ENCODE measurements at regions not wholly inside any gene's neighbourhood (a gene's known extent, or its start where the extent isn't known, plus 50 kb on each side); places are given as distances from the start of the nearest gene placed in this dataset.
"Not testable (repeated sequence)": the region's sequence is repeated elsewhere in the genome, so short reads cannot be mapped to it uniquely, and the experiment has no call there.

- DNase-seq (ENCODE audit: low spot score), result peak; percentile 64
Measured at GRCh38 chr5:16392718-16393117, 72.9 kb downstream of the ZNF622 start.

GRCh38 chr5:16391858-16392649, 73.5 kb downstream of the ZNF622 start:
- DNase-seq (ENCODE audit: low spot score), result peak; percentile 4

GRCh38 chr5:16390825-16391224, 74.8 kb downstream of the ZNF622 start:
- no peak for DNase-seq (ENCODE audit: low spot score)

- no peak for DNase-seq (ENCODE audit: low spot score)
Measured at GRCh38 chr5:16385516-16386090, 80.0 kb downstream of the ZNF622 start.

DNA sequence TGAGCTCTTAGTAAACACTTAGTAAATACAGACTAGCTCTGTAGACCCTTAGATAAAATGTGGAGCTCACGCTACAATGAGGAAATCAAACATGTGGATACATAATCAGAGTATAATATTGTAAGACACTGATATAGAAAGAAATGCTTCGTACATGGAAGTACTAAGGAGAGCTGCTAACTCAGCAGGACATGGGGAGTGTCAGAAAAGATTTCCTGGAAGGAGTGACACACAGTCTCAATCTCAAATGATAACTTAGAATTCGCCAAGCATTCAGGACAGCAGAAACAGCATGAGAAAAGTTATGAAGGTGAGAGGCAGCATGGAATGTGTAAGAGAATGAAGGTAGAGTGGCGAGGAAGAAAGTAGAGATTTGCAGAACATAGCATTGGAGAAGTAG, 80.8 kb downstream of the ZNF622 start:
- no peak for DNase-seq (ENCODE audit: low spot score)

DNA sequence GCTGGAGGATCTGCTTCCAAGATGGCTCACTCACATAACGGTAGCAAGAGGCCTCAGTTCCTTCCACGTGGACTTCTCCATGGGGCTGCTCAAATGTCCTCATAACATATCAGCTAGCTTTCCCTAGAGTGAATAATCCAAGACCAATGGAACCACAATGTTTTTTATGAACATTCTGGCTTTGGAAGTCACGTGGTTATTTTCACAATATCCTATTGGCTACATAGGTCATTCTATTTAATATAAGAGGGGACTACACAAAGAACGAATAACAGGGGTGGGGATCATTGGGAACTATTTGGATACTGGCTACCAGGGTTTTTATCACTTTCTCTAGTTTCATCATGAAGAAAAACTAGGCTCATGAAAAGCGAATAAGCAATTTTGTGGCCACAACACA, 81.4 kb downstream of the ZNF622 start:
- no peak for DNase-seq (ENCODE audit: low spot score)

DNA sequence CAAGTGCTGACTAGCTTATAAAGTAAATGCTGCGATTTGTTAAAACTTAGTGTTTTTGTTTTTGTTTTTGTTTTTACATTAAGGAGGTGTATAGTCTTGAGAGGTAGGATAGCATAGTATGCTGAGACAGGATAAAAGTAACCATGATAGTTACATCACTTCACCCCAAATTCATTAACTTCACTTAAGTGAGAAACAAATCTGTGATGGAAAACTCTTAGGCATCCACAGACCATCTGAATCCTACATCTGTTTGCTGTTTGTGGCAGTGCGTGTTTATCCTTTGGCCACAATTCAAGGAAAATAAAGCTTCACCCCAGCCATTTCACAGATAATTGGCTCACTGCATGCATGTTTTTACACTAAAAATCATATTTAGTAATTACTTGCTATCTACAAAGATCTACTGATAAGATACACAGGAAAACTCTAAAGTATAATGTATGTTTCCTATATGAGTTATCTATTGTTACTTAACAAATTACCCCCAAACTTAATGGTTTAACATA, 82.0 kb downstream of the ZNF622 start:
- no peak for DNase-seq (ENCODE audit: low spot score)

GRCh38 chr5:16382047-16382446, 83.6 kb downstream of the ZNF622 start:
- DNase-seq (ENCODE audit: low spot score), result no peak

- DNase-seq (ENCODE audit: low spot score), result no peak
Measured at GRCh38 chr5:16378762-16379161, 86.8 kb downstream of the ZNF622 start.

DNA sequence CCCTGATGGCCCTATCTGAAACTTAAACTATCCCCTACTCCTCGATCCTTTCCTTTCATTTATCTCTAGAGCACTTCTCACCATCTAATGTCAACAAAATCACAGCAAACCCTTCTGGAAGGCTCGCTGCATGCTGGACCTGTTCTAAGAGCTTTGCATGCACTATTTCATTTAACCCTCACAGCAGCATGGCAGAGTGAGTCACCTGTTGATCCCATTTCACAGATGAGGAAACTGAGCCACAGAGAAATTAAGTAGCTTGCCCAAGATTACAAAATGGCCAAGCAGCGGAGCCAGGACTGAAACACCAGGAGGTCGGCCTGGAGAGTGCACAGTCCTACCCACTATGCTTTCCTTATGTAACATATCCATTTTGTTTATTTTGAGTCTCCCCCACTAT, 93.1 kb downstream of the ZNF622 start:
- no peak for DNase-seq (ENCODE audit: low spot score)

DNA sequence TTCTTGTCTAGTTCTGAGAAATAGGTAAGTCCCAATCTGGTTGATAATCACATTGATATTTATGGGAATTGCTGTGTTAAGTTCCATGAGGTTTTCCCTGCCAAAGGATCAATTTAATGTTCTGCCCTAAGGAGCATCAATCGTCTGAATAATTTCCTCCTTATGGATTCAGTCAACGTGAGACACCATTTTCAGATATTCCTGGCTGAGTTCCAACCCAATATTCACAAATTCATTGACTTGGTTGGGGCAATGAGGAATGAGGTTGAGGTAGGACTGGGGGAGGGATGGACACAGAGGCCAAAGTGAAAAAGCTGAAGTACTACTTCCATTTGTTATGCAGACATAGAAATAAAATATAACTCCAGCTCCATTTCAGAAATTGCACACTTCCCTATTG, 99.1 kb downstream of the ZNF622 start:
- DNase-seq (ENCODE audit: low spot score), result no peak

- DNase-seq (ENCODE audit: low spot score), result no peak
Measured at GRCh38 chr5:16364910-16365309, 100.7 kb downstream of the ZNF622 start.

DNA sequence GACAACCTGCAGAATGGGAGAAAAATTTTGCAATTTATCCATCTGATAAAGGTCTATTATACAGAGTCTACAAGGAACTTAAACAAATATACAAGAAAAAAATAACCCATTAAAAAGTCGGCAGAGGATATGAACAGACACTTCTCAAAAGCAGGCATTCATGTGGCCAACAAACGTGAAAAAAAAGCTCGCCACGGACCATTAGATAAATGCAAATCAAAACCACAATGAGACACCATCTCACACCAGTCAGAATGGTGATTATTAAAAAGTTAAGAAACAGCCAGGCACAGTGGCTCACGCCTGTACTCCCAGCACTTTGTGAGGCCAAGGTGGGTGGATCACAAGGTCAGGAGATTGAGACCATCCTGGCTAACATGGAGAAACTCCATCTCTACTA, 112.2 kb downstream of the ZNF622 start:
- DNase-seq (ENCODE audit: low spot score), result not testable (repeated sequence)

- peak; percentile 68 for DNase-seq (ENCODE audit: low spot score)
Measured at GRCh38 chr5:16350816-16351215, 114.8 kb downstream of the ZNF622 start.

DNA sequence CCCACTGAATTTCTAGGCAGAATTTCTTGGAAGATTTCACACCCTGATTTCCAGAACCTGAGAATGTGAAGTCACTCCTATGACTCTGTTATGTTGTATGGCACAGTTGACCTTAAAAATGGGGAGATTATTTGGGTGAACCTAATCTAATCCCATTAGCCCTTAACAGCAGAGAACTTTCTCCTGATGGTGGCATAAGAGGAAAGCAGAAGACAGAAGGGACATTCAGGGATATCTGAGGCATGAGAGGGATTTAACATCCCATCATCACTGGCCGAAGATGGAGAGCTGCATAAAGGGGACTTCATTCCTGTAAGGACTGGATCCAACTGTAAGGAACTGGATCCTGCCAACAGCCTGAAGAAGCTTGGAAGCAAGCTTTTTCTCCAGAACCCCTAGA, 119.2 kb downstream of the ZNF622 start:
- DNase-seq (ENCODE audit: low spot score), result no peak

DNA sequence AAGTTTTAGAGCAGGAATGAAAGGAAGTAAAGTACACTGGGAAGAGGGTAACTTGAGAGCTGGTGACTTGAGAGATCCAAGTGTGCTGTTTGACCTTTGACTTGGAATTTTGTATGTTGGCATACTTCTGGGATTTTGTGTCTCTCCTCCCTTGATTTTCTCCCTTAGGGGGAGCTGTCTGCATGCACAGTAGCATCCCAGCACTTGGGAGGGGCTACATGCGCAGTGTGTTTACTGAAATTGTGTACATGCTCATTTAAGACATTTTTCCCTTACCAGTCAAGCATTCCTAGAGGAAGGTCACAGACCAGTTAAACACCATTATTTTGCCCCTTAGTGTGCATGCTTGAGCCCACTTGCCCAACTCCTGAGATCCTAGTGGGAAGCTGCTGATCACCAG, 120.1 kb downstream of the ZNF622 start:
- DNase-seq (ENCODE audit: low spot score), result peak; percentile 29

GRCh38 chr5:16326137-16326536, 139.5 kb downstream of the ZNF622 start:
- DNase-seq (ENCODE audit: low spot score), result no peak

GRCh38 chr5:16321284-16321683, 141.7 kb upstream of the MARCHF11 start:
- DNase-seq (ENCODE audit: low spot score), result no peak

DNA sequence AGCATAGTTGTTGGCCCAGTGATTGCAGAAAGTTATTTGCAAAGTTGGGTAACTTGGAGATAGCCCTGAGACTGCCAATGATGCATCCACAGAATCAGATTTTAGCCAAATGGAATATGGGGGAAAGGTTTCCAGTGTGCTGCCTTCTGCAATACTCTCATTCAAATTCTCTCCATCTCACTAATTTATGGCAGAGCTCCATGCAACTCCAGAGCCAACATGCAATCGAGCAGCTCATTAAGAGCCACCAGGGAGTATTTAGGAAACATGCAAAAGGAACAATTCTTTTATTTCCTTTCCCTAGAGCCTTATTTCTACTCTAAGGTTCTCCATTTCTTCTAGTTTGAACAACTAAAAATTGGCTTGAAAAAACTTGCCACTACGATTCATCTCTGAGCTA, 135.9 kb upstream of the MARCHF11 start:
- no peak for DNase-seq (ENCODE audit: low spot score)

DNA sequence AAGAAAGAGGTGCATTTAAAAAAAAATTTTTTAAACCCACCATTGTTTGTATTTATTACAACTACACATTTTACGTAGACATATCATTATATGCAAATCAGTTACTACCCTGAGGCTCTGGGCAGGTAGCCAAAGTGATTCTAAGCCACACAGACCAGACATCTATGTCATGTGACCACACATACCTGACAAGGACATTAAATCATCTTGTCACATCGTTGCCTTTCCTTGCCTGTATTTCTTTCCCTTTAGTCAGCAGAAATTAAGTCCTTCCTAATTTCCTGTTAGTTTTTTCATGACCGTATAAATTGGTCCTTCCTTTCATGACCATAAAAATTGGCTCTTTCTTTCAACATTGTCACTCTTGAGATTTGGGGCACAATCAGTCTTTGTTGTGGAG, 134.2 kb upstream of the MARCHF11 start:
- DNase-seq (ENCODE audit: low spot score), result no peak

GRCh38 chr5:16312785-16313184, 133.2 kb upstream of the MARCHF11 start:
- no peak for DNase-seq (ENCODE audit: low spot score)

DNA sequence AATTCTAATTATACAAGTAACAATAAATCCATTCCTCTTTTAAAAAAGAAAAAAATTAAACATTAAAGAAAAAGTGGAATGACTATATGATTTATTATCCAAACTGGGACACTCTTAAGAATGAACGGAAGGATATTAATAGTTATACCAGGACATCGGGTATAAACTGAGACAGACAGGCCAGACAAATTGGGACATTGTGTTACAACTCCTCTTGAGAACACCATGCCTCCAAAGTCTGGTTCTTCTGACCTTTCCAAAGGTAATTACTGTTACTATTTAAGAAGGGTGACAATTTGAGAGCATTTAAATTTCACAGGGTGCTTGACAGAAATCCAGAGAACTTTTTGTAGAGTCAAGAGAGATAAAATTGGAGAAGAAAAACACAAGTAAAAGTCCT, 132.1 kb upstream of the MARCHF11 start:
- no peak for DNase-seq (ENCODE audit: low spot score)

DNA sequence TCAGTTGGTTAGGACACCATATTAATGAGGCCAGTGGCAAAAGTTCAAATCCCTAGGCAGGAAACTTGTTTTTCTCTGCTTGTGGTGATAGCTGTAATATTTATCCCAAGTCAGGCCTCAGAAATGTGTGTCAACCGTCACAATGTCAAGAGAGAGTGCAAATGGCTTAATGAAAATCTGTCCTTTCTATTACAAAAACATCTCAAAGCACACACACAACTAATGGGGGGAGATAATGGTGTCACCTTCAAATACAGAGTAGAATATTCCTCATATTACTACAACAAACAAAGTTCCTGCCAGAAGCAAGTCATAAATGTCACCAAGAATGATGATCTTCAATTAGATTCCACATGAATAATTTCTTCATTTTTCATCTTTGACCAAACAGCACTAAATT, 127.2 kb upstream of the MARCHF11 start:
- no peak for DNase-seq (ENCODE audit: low spot score)

- DNase-seq (ENCODE audit: low spot score), result peak; percentile 54
Measured at GRCh38 chr5:16304846-16305245, 125.3 kb upstream of the MARCHF11 start.

All from A172 (cell line).